Upper lobe of right lung (tissue), 1 donor: ENCODE measurements at regions not wholly inside any gene's neighbourhood (a gene's known extent, or its start where the extent isn't known, plus 50 kb on each side); places are given as distances from the start of the nearest gene placed in this dataset.
"Not testable (repeated sequence)": the region's sequence is repeated elsewhere in the genome, so short reads cannot be mapped to it uniquely, and the experiment has no call there.

Source experiments
- ATAC-seq: fragments of 200-7000 bp; cut with Tn5 transposase; one replicate; pipeline ENCODE4 v1.9.1; 2020; ENCODE audit warnings: mild to moderate bottlenecking, moderate library complexity
- DNase-seq: peaks from one replicate; pipeline ENCODE4 v3.0.0-alpha.2; 2020
- H3K27ac ChIP-seq: fragments of 200-600 bp; one replicate; pipeline ENCODE4 v1.8.0; 2022
- H3K27me3 ChIP-seq: fragments of 200-600 bp; one replicate; pipeline ENCODE4 v1.8.0; 2022; ENCODE audit warnings: mild to moderate bottlenecking
- H3K36me3 ChIP-seq: fragments of 200-600 bp; one replicate; pipeline ENCODE4 v1.8.0; 2022
- H3K4me1 ChIP-seq: fragments of 200-600 bp; one replicate; pipeline ENCODE4 v1.8.0; 2022
- H3K4me3 ChIP-seq: fragments of 200-600 bp; one replicate; pipeline ENCODE4 v1.8.0; 2022; ENCODE audit warnings: mild to moderate bottlenecking
- H3K9me3 ChIP-seq: fragments of 200-600 bp; one replicate; pipeline ENCODE4 v1.8.0; 2022
- CTCF ChIP-seq: fragments of 200-600 bp; IDR thresholded peaks from one replicate; pipeline ENCODE4 v1.8.0; 2022; ENCODE audit warnings: antibody characterized with exemption
- intact Hi-C: fragments of 100-400 bp; cut with DNase I; formaldehyde crosslinking; loops from one replicate; pipeline ENCODE4 v1.11.0; 2022
- donor health status: DM: no; HTN: yes; CAD: no; lungs with severe emphysema.

- H3K4me1 ChIP-seq, H3K4me3 ChIP-seq, ATAC-seq, H3K27me3 ChIP-seq, H3K27ac ChIP-seq, intact Hi-C loops, H3K9me3 ChIP-seq, DNase-seq, H3K36me3 ChIP-seq: not testable (repeated sequence)
These were observed 60.9 kb downstream of the ANXA2R start for GRCh38 chr5:42979242-42979641.

GRCh38 chr5:42974536-42974935 lies 65.6 kb downstream of the ANXA2R start:
- no peak for ATAC-seq
- H3K36me3 ChIP-seq: no peaks in the 10 kb centered on the region
- TF ChIP-seq CTCF: no peak
- no peak overlapping the region for H3K4me3 ChIP-seq
- no peaks in the 10 kb centered on the region for H3K27me3 ChIP-seq
- H3K9me3 ChIP-seq: no peaks in the 10 kb centered on the region
- intact Hi-C loops: no loop called here
- no peak for DNase-seq
- no peak overlapping the region for H3K27ac ChIP-seq
- H3K4me1 ChIP-seq: no peaks in the 10 kb centered on the region

GRCh38 chr5:42970636-42971559 lies 69.2 kb downstream of the ANXA2R start:
- Histone ChIP-seq H3K36me3 (no peaks in the 10 kb centered on the region), H3K4me3 (no peak overlapping the region), H3K4me1 (no peaks in the 10 kb centered on the region), H3K27me3 (no peaks in the 10 kb centered on the region), H3K27ac (no peak overlapping the region), H3K9me3 (no peaks in the 10 kb centered on the region)
- peak; percentile 39 for ATAC-seq
- intact Hi-C loops: no loop called here
- no peak for DNase-seq
- TF ChIP-seq CTCF: peak; percentile 7

GRCh38 chr5:42965934-42966333 lies 74.2 kb downstream of the ANXA2R start:
- intact Hi-C loops: no loop called here
- no peak for ATAC-seq
- H3K4me1 ChIP-seq: no peaks in the 10 kb centered on the region
- DNase-seq: no peak
- H3K36me3 ChIP-seq: no peaks in the 10 kb centered on the region
- no peaks in the 10 kb centered on the region for H3K9me3 ChIP-seq
- no peak overlapping the region for H3K4me3 ChIP-seq
- no peaks in the 10 kb centered on the region for H3K27me3 ChIP-seq
- TF ChIP-seq CTCF: no peak
- no peak overlapping the region for H3K27ac ChIP-seq

GRCh38 chr5:42963412-42963811 lies 76.7 kb downstream of the ANXA2R start:
- no peak for DNase-seq
- no peak for ATAC-seq
- H3K4me1 ChIP-seq: no peaks in the 10 kb centered on the region
- TF ChIP-seq CTCF: no peak
- H3K27ac ChIP-seq: no peak overlapping the region
- no peaks in the 10 kb centered on the region for H3K9me3 ChIP-seq
- no peaks in the 10 kb centered on the region for H3K36me3 ChIP-seq
- H3K4me3 ChIP-seq: no peak overlapping the region
- intact Hi-C loops: no loop called here
- H3K27me3 ChIP-seq: no peaks in the 10 kb centered on the region

GRCh38 chr5:42962124-42962523 lies 78.0 kb downstream of the ANXA2R start:
- ATAC-seq (no peak), DNase-seq (no peak)
- no peaks in the 10 kb centered on the region for H3K9me3 ChIP-seq
- H3K36me3 ChIP-seq: no peaks in the 10 kb centered on the region
- no peaks in the 10 kb centered on the region for H3K4me1 ChIP-seq
- intact Hi-C loops: no loop called here
- H3K27ac ChIP-seq: no peak overlapping the region
- H3K27me3 ChIP-seq: no peaks in the 10 kb centered on the region
- no peak for TF ChIP-seq CTCF
- no peak overlapping the region for H3K4me3 ChIP-seq
